Lower leg skin (tissue), 3 donors: ENCODE measurements at regions not wholly inside any gene's neighbourhood (a gene's known extent, or its start where the extent isn't known, plus 50 kb on each side); places are given as distances from the start of the nearest gene placed in this dataset.

Experiments
- POLR2A ChIP-seq, 2 donors: fragments of 450-650 bp; IDR thresholded peaks; one replicate each; pipeline ENCODE4 v1.6.1; 2016 to 2017; ENCODE audit warnings: antibody characterized with exemption in 2 of 2, mild to moderate bottlenecking in 1 of 2, moderate library complexity in 1 of 2
- TF ChIP-seq, protein P1 (sequence below), 3 donors: fragments of 450-650 bp; IDR thresholded peaks; one replicate each; pipeline ENCODE4 v1.5.1; 2016; ENCODE audit warnings: antibody characterized with exemption in 3 of 3, mild to moderate bottlenecking in 3 of 3, moderate library complexity in 2 of 3

DNA sequence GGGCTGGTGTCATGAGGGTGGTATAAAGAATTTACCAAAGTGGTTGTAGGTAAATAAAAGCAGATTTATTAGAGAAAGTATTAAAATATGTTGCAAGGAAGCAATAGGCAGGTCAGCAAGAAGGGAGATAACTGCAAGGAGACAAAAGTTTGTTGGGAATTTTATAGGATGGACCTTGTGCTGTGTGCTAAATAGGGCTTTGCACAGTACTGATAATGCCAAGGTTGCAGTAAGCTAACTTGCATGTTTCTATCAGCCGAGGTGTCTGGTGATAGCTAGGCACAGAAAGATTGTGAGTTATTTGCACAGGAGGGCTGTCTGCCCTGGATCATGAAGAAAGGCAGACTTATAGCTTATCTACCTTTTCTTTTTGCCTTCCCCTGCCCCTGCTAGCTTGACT is 102.5 kb upstream of the SPRED1 start:
- TF ChIP-seq, protein P1, sequence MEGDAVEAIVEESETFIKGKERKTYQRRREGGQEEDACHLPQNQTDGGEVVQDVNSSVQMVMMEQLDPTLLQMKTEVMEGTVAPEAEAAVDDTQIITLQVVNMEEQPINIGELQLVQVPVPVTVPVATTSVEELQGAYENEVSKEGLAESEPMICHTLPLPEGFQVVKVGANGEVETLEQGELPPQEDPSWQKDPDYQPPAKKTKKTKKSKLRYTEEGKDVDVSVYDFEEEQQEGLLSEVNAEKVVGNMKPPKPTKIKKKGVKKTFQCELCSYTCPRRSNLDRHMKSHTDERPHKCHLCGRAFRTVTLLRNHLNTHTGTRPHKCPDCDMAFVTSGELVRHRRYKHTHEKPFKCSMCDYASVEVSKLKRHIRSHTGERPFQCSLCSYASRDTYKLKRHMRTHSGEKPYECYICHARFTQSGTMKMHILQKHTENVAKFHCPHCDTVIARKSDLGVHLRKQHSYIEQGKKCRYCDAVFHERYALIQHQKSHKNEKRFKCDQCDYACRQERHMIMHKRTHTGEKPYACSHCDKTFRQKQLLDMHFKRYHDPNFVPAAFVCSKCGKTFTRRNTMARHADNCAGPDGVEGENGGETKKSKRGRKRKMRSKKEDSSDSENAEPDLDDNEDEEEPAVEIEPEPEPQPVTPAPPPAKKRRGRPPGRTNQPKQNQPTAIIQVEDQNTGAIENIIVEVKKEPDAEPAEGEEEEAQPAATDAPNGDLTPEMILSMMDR (IDR thresholded peaks at IDR 0.05), result no peak
- TF ChIP-seq POLR2A (IDR thresholded peaks at IDR 0.05), result no peak
